ENCODE measurements at regions not wholly inside any gene's neighbourhood (a gene's known extent, or its start where the extent isn't known, plus 50 kb on each side); places are given as distances from the start of the nearest gene placed in this dataset.

DNA sequence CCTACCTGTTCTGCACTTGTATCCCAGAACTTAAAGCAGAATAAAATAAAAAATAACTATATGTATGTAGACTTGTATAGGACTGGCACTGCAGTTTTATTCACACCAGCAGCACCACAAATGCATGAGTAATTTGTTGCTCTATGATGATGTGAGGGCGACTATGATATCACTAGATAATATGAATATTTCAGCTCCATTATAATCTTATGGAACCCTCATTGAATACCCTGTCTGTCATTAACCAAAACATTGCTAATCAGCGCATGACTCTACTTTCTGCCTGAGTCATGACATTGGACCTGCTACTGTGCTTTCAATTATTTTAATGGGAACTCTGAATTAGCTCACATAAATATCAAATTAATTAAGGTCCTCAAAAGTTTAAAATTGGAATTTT lies 129.4 kb upstream of the RHOBTB1 start:
- TF ChIP-seq YY1 (IDR thresholded peaks at IDR 0.05; ENCODE audit: low read depth) (no peak), TCF12 (IDR thresholded peaks at IDR 0.05; ENCODE audit: low read depth) (no peak), ZBTB7A (IDR thresholded peaks at IDR 0.05; ENCODE audit: low read depth) (no peak), CREB1 (IDR thresholded peaks at IDR 0.05; ENCODE audit: low read depth) (no peak)
- TF ChIP-seq, protein P1, sequence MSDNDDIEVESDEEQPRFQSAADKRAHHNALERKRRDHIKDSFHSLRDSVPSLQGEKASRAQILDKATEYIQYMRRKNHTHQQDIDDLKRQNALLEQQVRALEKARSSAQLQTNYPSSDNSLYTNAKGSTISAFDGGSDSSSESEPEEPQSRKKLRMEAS (IDR thresholded peaks at IDR 0.05), result no peak
